ENCODE measurements at regions not wholly inside any gene's neighbourhood (a gene's known extent, or its start where the extent isn't known, plus 50 kb on each side); places are given as distances from the start of the nearest gene placed in this dataset.

- TF ChIP-seq EZH2phosphoT487 (IDR thresholded peaks at IDR 0.05; ENCODE audit: borderline replicate concordance, low read depth, low read length) (no peak), CTCF (conservative IDR thresholded peaks at IDR 0.05; ENCODE audit: low read length) (no peak)
These were observed 98.2 kb upstream of the TMEM178A start for GRCh38 chr2:39567507-39567906.
